Muscle layer of duodenum (tissue), 2 donors: ENCODE measurements at regions not wholly inside any gene's neighbourhood (a gene's known extent, or its start where the extent isn't known, plus 50 kb on each side); places are given as distances from the start of the nearest gene placed in this dataset.

Experiments
- H3K27ac ChIP-seq: one replicate; pipeline ENCODE4 v1.7.0; 2013; ENCODE audit warnings: mild to moderate bottlenecking, low read length
- H3K27me3 ChIP-seq: one replicate; pipeline ENCODE4 v1.7.0; 2013; ENCODE audit warnings: low read depth, mild to moderate bottlenecking, control low read depth, low read length
- H3K36me3 ChIP-seq, 2 donors: one replicate each; pipeline ENCODE4 v1.7.0; 2013; ENCODE audit warnings: low read length in 2 of 2, control low read depth in 1 of 2, mild to moderate bottlenecking in 1 of 2; ENCODE audit not compliant: insufficient read depth in 2 of 2, control insufficient read depth in 1 of 2
- H3K4me1 ChIP-seq, 2 donors: one replicate each; pipeline ENCODE4 v1.7.0; 2013; ENCODE audit warnings: low read length in 2 of 2, mild to moderate bottlenecking in 2 of 2, control low read depth in 1 of 2, moderate library complexity in 1 of 2; ENCODE audit not compliant: insufficient read depth in 2 of 2, control insufficient read depth in 1 of 2
- H3K4me3 ChIP-seq, 2 donors: one replicate each; pipeline ENCODE4 v1.7.0; 2013; ENCODE audit warnings: low read length in 2 of 2, low read depth in 1 of 2, mild to moderate bottlenecking in 1 of 2
- H3K9me3 ChIP-seq, 2 donors: one replicate each; pipeline ENCODE4 v1.7.0; 2013; ENCODE audit warnings: low read length in 2 of 2, control low read depth in 1 of 2, mild to moderate bottlenecking in 1 of 2; ENCODE audit not compliant: control insufficient read depth in 1 of 2
- donor health status: healthy.

GRCh38 chr3:70530626-70531025 lies 218.2 kb upstream of the MDFIC2 start:
- no peak overlapping the region for H3K4me3 ChIP-seq
- H3K27me3 ChIP-seq, result no peaks in the 10 kb centered on the region
- no peaks in the 10 kb centered on the region for H3K36me3 ChIP-seq
- no peaks in the 10 kb centered on the region for H3K9me3 ChIP-seq
- no peaks in the 10 kb centered on the region for H3K4me1 ChIP-seq
- no peak overlapping the region for H3K27ac ChIP-seq

DNA sequence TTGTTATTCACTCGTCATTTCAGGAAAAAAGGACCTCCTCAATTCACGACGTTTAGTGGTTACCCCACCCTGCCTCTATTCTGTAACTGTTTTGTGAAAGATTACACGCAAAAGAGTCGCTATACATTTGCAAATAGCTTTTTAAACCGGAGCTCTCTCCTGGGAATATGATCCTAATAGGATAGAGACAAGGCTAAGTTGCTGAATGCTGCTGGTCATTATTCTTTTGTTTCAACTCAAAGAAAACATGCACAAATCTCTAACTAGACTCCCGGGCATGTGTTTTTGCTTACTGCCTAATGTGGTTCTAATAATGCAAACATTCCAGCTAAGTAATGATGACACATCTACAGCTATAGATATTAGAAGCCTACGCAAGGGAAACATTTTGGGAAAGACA lies 214.6 kb upstream of the MDFIC2 start:
- Histone ChIP-seq H3K4me1 (no peaks in the 10 kb centered on the region), H3K4me3 (no peak overlapping the region), H3K9me3 (no peaks in the 10 kb centered on the region), H3K27me3 (no peaks in the 10 kb centered on the region), H3K27ac (no peak overlapping the region), H3K36me3 (no peaks in the 10 kb centered on the region)

DNA sequence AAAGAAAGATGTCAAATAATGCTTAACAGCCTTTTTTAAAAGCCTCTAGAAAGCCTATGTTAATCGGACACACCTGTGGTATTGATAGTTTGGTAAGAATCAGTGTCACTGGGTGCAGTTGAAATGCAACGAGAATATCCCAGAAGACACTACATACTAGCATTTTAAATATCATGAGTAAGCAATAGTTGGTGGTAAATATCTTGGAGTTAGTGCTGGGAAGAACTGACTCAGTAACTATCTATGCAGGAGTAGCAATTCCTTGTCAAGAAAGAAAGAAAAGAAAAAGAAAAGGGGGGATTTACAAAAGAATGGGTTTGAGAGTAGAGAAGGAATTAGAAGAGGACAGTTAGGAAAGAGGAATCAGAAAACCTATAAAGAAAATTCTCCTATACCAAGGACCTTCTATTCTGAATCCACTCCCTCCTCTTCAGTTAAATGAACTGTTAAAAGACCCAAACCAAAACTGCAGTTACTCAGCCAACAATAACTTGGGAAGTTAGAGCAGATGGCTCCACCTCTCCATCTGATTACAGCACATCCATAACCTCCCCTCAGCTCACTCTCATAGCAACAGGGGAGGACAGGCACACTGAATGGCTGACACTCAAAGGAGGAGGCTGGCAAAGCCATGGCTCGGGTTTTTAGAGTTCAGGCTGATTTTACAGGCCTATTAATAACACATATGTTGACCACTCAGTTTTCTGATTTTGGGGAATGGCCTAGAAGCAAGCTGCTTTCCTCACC lies 207.6 kb upstream of the MDFIC2 start:
- H3K4me3 ChIP-seq, result no peak overlapping the region
- H3K27ac ChIP-seq, result no peak overlapping the region
- no peaks in the 10 kb centered on the region for H3K27me3 ChIP-seq
- H3K4me1 ChIP-seq, result no peaks in the 10 kb centered on the region
- no peaks in the 10 kb centered on the region for H3K36me3 ChIP-seq
- no peaks in the 10 kb centered on the region for H3K9me3 ChIP-seq

GRCh38 chr3:70519026-70519425 lies 206.6 kb upstream of the MDFIC2 start:
- Histone ChIP-seq H3K27ac (no peak overlapping the region), H3K27me3 (no peaks in the 10 kb centered on the region), H3K9me3 (no peaks in the 10 kb centered on the region), H3K4me3 (no peak overlapping the region), H3K4me1 (no peaks in the 10 kb centered on the region), H3K36me3 (no peaks in the 10 kb centered on the region)

- Histone ChIP-seq H3K36me3 (no peaks in the 10 kb centered on the region), H3K27me3 (no peaks in the 10 kb centered on the region), H3K4me3 (no peak overlapping the region), H3K27ac (no peak overlapping the region), H3K4me1 (no peaks in the 10 kb centered on the region), H3K9me3 (no peaks in the 10 kb centered on the region)
These were observed 205.9 kb upstream of the MDFIC2 start for GRCh38 chr3:70518356-70518755.

DNA sequence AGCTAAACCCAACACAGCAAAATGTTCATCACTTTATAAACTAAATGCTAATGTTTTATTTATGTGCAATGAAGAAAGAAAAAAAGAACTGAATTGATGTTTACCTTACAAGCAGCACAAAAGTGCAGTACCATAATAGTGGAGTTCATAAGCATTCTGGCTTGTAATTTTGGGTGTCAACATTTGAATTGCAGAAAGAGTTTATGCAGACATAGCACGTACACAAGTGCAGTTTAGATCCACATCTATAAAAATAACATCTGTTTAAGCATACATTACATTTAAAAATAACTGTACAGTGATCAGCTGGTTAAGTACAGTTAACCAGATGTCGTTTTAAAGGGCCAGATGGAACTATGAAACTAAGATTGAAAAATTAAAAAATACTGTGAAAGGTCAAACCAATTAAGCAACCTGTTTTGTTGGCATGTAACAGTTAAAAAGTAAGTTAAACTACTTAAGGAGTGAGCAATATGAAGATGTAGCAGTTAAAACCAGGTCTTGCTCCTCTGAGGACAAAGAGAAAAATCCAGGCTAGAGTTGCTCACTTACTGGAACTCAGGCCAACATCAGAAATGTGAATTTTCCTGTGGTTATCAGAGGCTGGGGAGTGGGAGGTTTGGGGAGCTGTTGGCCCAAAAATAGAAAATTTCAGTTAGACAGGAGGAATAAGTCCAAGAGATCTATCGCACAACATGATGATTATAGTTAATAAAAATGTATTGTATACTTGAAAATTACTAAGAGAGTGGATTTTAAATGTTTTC lies 204.9 kb upstream of the MDFIC2 start:
- Histone ChIP-seq H3K4me1 (no peaks in the 10 kb centered on the region), H3K36me3 (no peaks in the 10 kb centered on the region), H3K27me3 (no peaks in the 10 kb centered on the region), H3K4me3 (no peak overlapping the region), H3K27ac (no peak overlapping the region), H3K9me3 (no peaks in the 10 kb centered on the region)

- Histone ChIP-seq H3K9me3 (no peaks in the 10 kb centered on the region), H3K4me1 (no peaks in the 10 kb centered on the region), H3K27me3 (no peaks in the 10 kb centered on the region), H3K36me3 (no peaks in the 10 kb centered on the region), H3K4me3 (no peak overlapping the region), H3K27ac (no peak overlapping the region)
These were observed 203.6 kb upstream of the MDFIC2 start for GRCh38 chr3:70516076-70516475.

DNA sequence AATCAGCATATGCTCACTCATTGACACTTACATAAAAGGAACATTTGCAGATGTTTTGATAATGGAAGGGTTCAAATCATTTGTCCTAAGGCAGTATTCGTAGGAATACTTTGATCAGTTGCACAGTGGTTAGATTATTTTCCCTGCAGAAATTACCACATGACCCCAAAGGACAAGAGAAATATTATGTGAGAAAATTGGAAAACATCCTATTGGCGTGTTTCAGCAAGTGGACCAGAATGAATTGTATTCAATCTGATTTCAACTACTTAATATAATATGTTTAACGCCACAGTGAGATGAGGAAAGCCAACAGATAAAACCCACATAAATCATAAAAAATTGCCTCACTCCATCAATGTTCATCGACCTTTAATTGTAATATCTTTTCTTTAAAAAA lies 195.0 kb upstream of the MDFIC2 start:
- Histone ChIP-seq H3K4me1 (peaks cover 0 to 6% of the 10 kb centered on the region in 2 donors), H3K27ac (no peak overlapping the region), H3K4me3 (no peak overlapping the region), H3K27me3 (no peaks in the 10 kb centered on the region), H3K36me3 (no peaks in the 10 kb centered on the region), H3K9me3 (no peaks in the 10 kb centered on the region)

GRCh38 chr3:70506775-70507174 lies 194.3 kb upstream of the MDFIC2 start:
- Histone ChIP-seq H3K4me3 (no peak overlapping the region), H3K4me1 (peaks cover 0 to 6% of the 10 kb centered on the region in 2 donors), H3K27ac (no peak overlapping the region), H3K9me3 (no peaks in the 10 kb centered on the region), H3K27me3 (no peaks in the 10 kb centered on the region), H3K36me3 (no peaks in the 10 kb centered on the region)

- no peaks in the 10 kb centered on the region for H3K9me3 ChIP-seq
- H3K27ac ChIP-seq, result no peak overlapping the region
- H3K4me1 ChIP-seq, result peaks cover 0 to 6% of the 10 kb centered on the region in 2 donors
- no peak overlapping the region for H3K4me3 ChIP-seq
- H3K36me3 ChIP-seq, result no peaks in the 10 kb centered on the region
- H3K27me3 ChIP-seq, result no peaks in the 10 kb centered on the region
These were observed 189.1 kb upstream of the MDFIC2 start for GRCh38 chr3:70501561-70501960.

DNA sequence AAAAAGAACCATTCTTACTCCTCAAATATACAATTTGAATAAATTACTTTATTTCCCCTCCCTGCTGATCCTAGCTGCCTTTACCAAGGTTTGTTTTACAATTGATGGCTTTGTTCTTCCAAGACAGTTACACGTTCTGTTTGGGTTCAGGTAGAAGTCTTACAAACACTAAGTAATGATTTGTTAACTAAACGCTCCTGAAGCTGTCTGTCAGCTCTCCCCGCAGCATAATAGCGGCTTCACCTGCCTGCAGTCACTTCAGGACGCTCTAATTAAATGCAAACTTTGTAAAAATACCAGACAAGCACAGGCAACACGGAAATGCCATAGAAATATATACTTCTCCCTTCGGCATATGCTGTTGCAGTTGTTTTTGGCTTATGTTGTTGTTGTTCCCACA lies 176.4 kb upstream of the MDFIC2 start:
- Histone ChIP-seq H3K9me3 (no peaks in the 10 kb centered on the region), H3K4me3 (no peak overlapping the region), H3K27me3 (no peaks in the 10 kb centered on the region), H3K4me1 (peaks cover 0 to 2% of the 10 kb centered on the region in 2 donors), H3K27ac (no peak overlapping the region), H3K36me3 (no peaks in the 10 kb centered on the region)
